HL-60 (cell line): ENCODE measurements at regions not wholly inside any gene's neighbourhood (a gene's known extent, or its start where the extent isn't known, plus 50 kb on each side); places are given as distances from the start of the nearest gene placed in this dataset.

Source experiments
- GABPA ChIP-seq: IDR thresholded peaks from 2 replicates; pipeline ENCODE4 v1.6.1; 2012; ENCODE audit warnings: low read depth
- POLR2AphosphoS5 ChIP-seq: IDR thresholded peaks from 2 replicates; pipeline ENCODE4 v1.6.1; 2012; ENCODE audit warnings: low read depth
- SPI1 ChIP-seq: IDR thresholded peaks from 2 replicates; pipeline ENCODE4 v1.6.1; 2012; ENCODE audit warnings: low read depth, mild to moderate bottlenecking, borderline replicate concordance
- TF ChIP-seq, protein P1 (sequence below): IDR thresholded peaks from one replicate; pipeline ENCODE4 v1.5.1; 2011; ENCODE audit warnings: low read length, control low read depth, inconsistent platforms; ENCODE audit not compliant: insufficient read depth
- TF ChIP-seq, protein P2 (sequence below): IDR thresholded peaks from 2 replicates; pipeline ENCODE4 v1.6.1; 2012; ENCODE audit warnings: low read depth; ENCODE audit not compliant: insufficient replicate concordance

DNA sequence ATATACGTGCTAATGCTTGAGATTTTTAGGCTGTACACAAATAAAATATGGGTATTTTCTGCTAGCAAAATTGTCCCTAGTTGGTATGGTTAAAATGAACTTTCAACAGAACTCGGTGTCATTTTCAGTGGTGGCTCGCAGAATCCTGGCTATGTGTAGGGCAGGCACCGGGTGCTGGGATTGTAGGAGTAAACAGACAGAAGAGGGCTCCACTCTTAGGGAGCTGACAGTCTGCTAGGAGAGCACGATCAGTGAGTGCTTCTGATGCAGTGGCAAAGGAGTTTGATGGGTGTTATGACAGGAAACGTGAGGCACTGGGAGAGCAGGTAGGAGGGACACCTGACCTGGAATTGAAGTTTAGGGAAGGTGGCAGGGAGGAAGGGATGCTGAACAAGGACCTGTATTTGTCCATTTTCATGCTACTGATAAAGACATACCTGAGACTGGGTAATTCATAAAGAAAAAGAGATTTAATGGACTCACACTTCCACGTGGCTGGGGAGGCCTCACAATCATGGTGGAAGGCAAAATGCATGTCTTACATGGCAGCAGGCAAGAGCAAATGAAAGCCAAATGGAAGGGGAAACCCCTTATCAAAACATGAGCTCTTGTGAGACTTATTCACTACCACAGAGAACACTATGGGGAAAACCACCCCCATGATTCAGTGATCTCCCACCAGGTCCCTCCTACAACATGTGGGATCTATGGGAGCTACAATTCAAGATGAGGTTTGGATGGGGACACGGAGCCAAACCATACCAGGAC is 105.4 kb upstream of the LCLAT1 start:
- TF ChIP-seq POLR2AphosphoS5 (no peak), GABPA (no peak), SPI1 (no peak)
- TF ChIP-seq, protein P1, sequence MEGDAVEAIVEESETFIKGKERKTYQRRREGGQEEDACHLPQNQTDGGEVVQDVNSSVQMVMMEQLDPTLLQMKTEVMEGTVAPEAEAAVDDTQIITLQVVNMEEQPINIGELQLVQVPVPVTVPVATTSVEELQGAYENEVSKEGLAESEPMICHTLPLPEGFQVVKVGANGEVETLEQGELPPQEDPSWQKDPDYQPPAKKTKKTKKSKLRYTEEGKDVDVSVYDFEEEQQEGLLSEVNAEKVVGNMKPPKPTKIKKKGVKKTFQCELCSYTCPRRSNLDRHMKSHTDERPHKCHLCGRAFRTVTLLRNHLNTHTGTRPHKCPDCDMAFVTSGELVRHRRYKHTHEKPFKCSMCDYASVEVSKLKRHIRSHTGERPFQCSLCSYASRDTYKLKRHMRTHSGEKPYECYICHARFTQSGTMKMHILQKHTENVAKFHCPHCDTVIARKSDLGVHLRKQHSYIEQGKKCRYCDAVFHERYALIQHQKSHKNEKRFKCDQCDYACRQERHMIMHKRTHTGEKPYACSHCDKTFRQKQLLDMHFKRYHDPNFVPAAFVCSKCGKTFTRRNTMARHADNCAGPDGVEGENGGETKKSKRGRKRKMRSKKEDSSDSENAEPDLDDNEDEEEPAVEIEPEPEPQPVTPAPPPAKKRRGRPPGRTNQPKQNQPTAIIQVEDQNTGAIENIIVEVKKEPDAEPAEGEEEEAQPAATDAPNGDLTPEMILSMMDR, result no peak
- TF ChIP-seq, protein P2, sequence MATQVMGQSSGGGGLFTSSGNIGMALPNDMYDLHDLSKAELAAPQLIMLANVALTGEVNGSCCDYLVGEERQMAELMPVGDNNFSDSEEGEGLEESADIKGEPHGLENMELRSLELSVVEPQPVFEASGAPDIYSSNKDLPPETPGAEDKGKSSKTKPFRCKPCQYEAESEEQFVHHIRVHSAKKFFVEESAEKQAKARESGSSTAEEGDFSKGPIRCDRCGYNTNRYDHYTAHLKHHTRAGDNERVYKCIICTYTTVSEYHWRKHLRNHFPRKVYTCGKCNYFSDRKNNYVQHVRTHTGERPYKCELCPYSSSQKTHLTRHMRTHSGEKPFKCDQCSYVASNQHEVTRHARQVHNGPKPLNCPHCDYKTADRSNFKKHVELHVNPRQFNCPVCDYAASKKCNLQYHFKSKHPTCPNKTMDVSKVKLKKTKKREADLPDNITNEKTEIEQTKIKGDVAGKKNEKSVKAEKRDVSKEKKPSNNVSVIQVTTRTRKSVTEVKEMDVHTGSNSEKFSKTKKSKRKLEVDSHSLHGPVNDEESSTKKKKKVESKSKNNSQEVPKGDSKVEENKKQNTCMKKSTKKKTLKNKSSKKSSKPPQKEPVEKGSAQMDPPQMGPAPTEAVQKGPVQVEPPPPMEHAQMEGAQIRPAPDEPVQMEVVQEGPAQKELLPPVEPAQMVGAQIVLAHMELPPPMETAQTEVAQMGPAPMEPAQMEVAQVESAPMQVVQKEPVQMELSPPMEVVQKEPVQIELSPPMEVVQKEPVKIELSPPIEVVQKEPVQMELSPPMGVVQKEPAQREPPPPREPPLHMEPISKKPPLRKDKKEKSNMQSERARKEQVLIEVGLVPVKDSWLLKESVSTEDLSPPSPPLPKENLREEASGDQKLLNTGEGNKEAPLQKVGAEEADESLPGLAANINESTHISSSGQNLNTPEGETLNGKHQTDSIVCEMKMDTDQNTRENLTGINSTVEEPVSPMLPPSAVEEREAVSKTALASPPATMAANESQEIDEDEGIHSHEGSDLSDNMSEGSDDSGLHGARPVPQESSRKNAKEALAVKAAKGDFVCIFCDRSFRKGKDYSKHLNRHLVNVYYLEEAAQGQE, result no peak
